GM19193 (cell line): ENCODE measurements at regions not wholly inside any gene's neighbourhood (a gene's known extent, or its start where the extent isn't known, plus 50 kb on each side); places are given as distances from the start of the nearest gene placed in this dataset.
A peak's percentile ranks its signal among the peaks of the same experiment; 100 is the strongest.

ENCODE experiments used
- POLR2A ChIP-seq: IDR thresholded peaks from 4 replicates; pipeline ENCODE4 v1.6.1; 2011; ENCODE audit not compliant: insufficient read depth, insufficient read length; ENCODE audit errors: extremely low read depth

- TF ChIP-seq POLR2A = peak; percentile 66
These were observed 66.9 kb upstream of the TINAGL1 start for GRCh38 chr1:31509124-31510072.

- no peak for TF ChIP-seq POLR2A
These were observed 66.0 kb upstream of the TINAGL1 start for GRCh38 chr1:31510304-31510703.

- TF ChIP-seq POLR2A = no peak
These were observed 65.2 kb upstream of the TINAGL1 start for GRCh38 chr1:31510853-31511789.

- no peak for TF ChIP-seq POLR2A
These were observed 64.3 kb upstream of the TINAGL1 start for GRCh38 chr1:31511848-31512615.

- no peak for TF ChIP-seq POLR2A
These were observed 62.2 kb upstream of the TINAGL1 start for GRCh38 chr1:31514117-31514516.

GRCh38 chr1:31515056-31515775 lies 61.1 kb upstream of the TINAGL1 start:
- no peak for TF ChIP-seq POLR2A

- TF ChIP-seq POLR2A = no peak
These were observed 60.4 kb upstream of the TINAGL1 start for GRCh38 chr1:31515936-31516335.

- TF ChIP-seq POLR2A = no peak
These were observed 59.0 kb upstream of the TINAGL1 start for GRCh38 chr1:31517301-31517700.

- no peak for TF ChIP-seq POLR2A
These were observed 54.4 kb upstream of the TINAGL1 start for GRCh38 chr1:31521761-31522555.

- TF ChIP-seq POLR2A = no peak
These were observed 53.8 kb upstream of the TINAGL1 start for GRCh38 chr1:31522556-31522845.

- TF ChIP-seq POLR2A = no peak
These were observed 53.3 kb upstream of the TINAGL1 start for GRCh38 chr1:31523012-31523411.

- no peak for TF ChIP-seq POLR2A
These were observed 52.5 kb upstream of the TINAGL1 start for GRCh38 chr1:31523769-31524168.

- TF ChIP-seq POLR2A = no peak
These were observed 52.0 kb upstream of the TINAGL1 start for GRCh38 chr1:31524186-31524901.
